ENCODE measurements at regions not wholly inside any gene's neighbourhood (a gene's known extent, or its start where the extent isn't known, plus 50 kb on each side); places are given as distances from the start of the nearest gene placed in this dataset.

GRCh38 chr18:56332371-56332770 lies 306.0 kb downstream of the TXNL1 start:
- Histone ChIP-seq H3K4me1 (ENCODE audit: low read length) (peaks cover 6% of the 10 kb centered on the region; the same call in 1 of the 2 replicates), H3K79me2 (ENCODE audit: low read length) (no peaks in the 10 kb centered on the region), H4K20me1 (ENCODE audit: insufficient read depth, low read length) (no peaks in the 10 kb centered on the region), H2AFZ (ENCODE audit: low read length) (no peak overlapping the region), H3K9me2 (replicated peaks; ENCODE audit: insufficient read depth, low read length) (no peaks in the 10 kb centered on the region), H3K9me3 (replicated peaks; ENCODE audit: insufficient read depth, low read length) (no peaks in the 10 kb centered on the region), H3K4me2 (ENCODE audit: low read depth, low read length) (no peak overlapping the region), H3K9ac (ENCODE audit: low read length) (no peak overlapping the region), H3F3A (ENCODE audit: insufficient read depth, low read length) (no peaks in the 10 kb centered on the region), H3K4me3 (ENCODE audit: low read length) (no peak overlapping the region), H3K27me3 (replicated peaks; ENCODE audit: insufficient read depth, low read length) (no peaks in the 10 kb centered on the region), H3K36me3 (replicated peaks; ENCODE audit: insufficient read depth, low read length) (no peaks in the 10 kb centered on the region), H3K27ac (ENCODE audit: low read length) (no peak overlapping the region)
- no peak for DNase-seq
- no peak for TF ChIP-seq CTCF (IDR thresholded peaks at IDR 0.05; ENCODE audit: low read length)

- Histone ChIP-seq H2AFZ (ENCODE audit: low read length) (no peak overlapping the region), H3K27me3 (replicated peaks; ENCODE audit: insufficient read depth, low read length) (no peaks in the 10 kb centered on the region), H3K4me3 (ENCODE audit: low read length) (no peak overlapping the region), H3K79me2 (ENCODE audit: low read length) (no peaks in the 10 kb centered on the region), H3F3A (ENCODE audit: insufficient read depth, low read length) (no peaks in the 10 kb centered on the region), H3K4me2 (ENCODE audit: low read depth, low read length) (no peak overlapping the region), H3K9me3 (replicated peaks; ENCODE audit: insufficient read depth, low read length) (no peaks in the 10 kb centered on the region), H3K36me3 (replicated peaks; ENCODE audit: insufficient read depth, low read length) (no peaks in the 10 kb centered on the region), H3K27ac (ENCODE audit: low read length) (no peak overlapping the region), H3K4me1 (ENCODE audit: low read length) (peaks cover 6% of the 10 kb centered on the region; the same call in 1 of the 2 replicates), H3K9ac (ENCODE audit: low read length) (no peak overlapping the region), H4K20me1 (ENCODE audit: insufficient read depth, low read length) (no peaks in the 10 kb centered on the region), H3K9me2 (replicated peaks; ENCODE audit: insufficient read depth, low read length) (no peaks in the 10 kb centered on the region)
- TF ChIP-seq EZH2 (optimal IDR thresholded peaks at IDR 0.05; ENCODE audit: low read depth, low read length) (no peak), EZH2phosphoT487 (IDR thresholded peaks at IDR 0.05; ENCODE audit: low read length) (no peak)
- DNase-seq, result no peak
These were observed 307.9 kb downstream of the TXNL1 start for GRCh38 chr18:56330366-56331110.

- Histone ChIP-seq H3K4me1 (ENCODE audit: low read length) (peaks cover 3% of the 10 kb centered on the region), H3K27me3 (replicated peaks; ENCODE audit: insufficient read depth, low read length) (no peaks in the 10 kb centered on the region), H3K9ac (ENCODE audit: low read length) (no peak overlapping the region), H3K4me2 (ENCODE audit: low read depth, low read length) (no peak overlapping the region), H3F3A (ENCODE audit: insufficient read depth, low read length) (no peaks in the 10 kb centered on the region), H3K36me3 (replicated peaks; ENCODE audit: insufficient read depth, low read length) (no peaks in the 10 kb centered on the region), H4K20me1 (ENCODE audit: insufficient read depth, low read length) (no peaks in the 10 kb centered on the region), H2AFZ (ENCODE audit: low read length) (no peak overlapping the region), H3K79me2 (ENCODE audit: low read length) (no peaks in the 10 kb centered on the region), H3K27ac (ENCODE audit: low read length) (no peak overlapping the region), H3K4me3 (ENCODE audit: low read length) (no peak overlapping the region), H3K9me2 (replicated peaks; ENCODE audit: insufficient read depth, low read length) (no peaks in the 10 kb centered on the region), H3K9me3 (replicated peaks; ENCODE audit: insufficient read depth, low read length) (no peaks in the 10 kb centered on the region)
- DNase-seq, result no peak
- TF ChIP-seq EZH2 (optimal IDR thresholded peaks at IDR 0.05; ENCODE audit: low read depth, low read length), result no peak
- TF ChIP-seq EZH2phosphoT487 (IDR thresholded peaks at IDR 0.05; ENCODE audit: low read length), result no peak
- TF ChIP-seq CTCF (IDR thresholded peaks at IDR 0.05; ENCODE audit: low read length), result no peak
These were observed 308.9 kb downstream of the TXNL1 start for GRCh38 chr18:56329536-56329935.

GRCh38 chr18:56327191-56327885 lies 311.1 kb downstream of the TXNL1 start:
- no peaks in the 10 kb centered on the region for H3K27me3 ChIP-seq (replicated peaks; ENCODE audit: insufficient read depth, low read length)
- H3F3A ChIP-seq (ENCODE audit: insufficient read depth, low read length), result peaks cover 1% of the 10 kb centered on the region; the same call in 1 of the 2 replicates
- no peaks in the 10 kb centered on the region for H3K36me3 ChIP-seq (replicated peaks; ENCODE audit: insufficient read depth, low read length)
- H3K4me3 ChIP-seq (ENCODE audit: low read length), result no peak overlapping the region
- TF ChIP-seq EZH2 (optimal IDR thresholded peaks at IDR 0.05; ENCODE audit: low read depth, low read length) (no peak), CTCF (IDR thresholded peaks at IDR 0.05; ENCODE audit: low read length) (no peak), EZH2phosphoT487 (IDR thresholded peaks at IDR 0.05; ENCODE audit: low read length) (no peak)
- no peak overlapping the region for H3K9ac ChIP-seq (ENCODE audit: low read length)
- no peak overlapping the region for H2AFZ ChIP-seq (ENCODE audit: low read length)
- H3K4me1 ChIP-seq (ENCODE audit: low read length), result peaks cover 22% of the 10 kb centered on the region
- H3K9me3 ChIP-seq (replicated peaks; ENCODE audit: insufficient read depth, low read length), result no peaks in the 10 kb centered on the region
- H3K27ac ChIP-seq (ENCODE audit: low read length), result no peak overlapping the region
- H3K79me2 ChIP-seq (ENCODE audit: low read length), result no peaks in the 10 kb centered on the region
- no peaks in the 10 kb centered on the region for H3K9me2 ChIP-seq (replicated peaks; ENCODE audit: insufficient read depth, low read length)
- DNase-seq, result no peak
- H4K20me1 ChIP-seq (ENCODE audit: insufficient read depth, low read length), result no peaks in the 10 kb centered on the region
- H3K4me2 ChIP-seq (ENCODE audit: low read depth, low read length), result no peak overlapping the region

Data from MM.1S (cell line).